Inflammatory macrophage treated with lipopolysaccharide for 1 hour (primary cell): ENCODE measurements at regions not wholly inside any gene's neighbourhood (a gene's known extent, or its start where the extent isn't known, plus 50 kb on each side); places are given as distances from the start of the nearest gene placed in this dataset.
"Not testable (repeated sequence)": the region's sequence is repeated elsewhere in the genome, so short reads cannot be mapped to it uniquely, and the experiment has no call there.

Source experiments
- DNase-seq, 2 donors: peaks; one replicate each; pipeline ENCODE4 v3.0.0-alpha.2; 2020 to 2022

- DNase-seq: no peak
Observed at GRCh38 chrX:63458981-63459380, 107.8 kb upstream of the SPIN4 start.

GRCh38 chrX:63453571-63453970 is 102.4 kb upstream of the SPIN4 start:
- DNase-seq: no peak

- no peak for DNase-seq
Observed at GRCh38 chrX:63441717-63442116, 90.6 kb upstream of the SPIN4 start.

- DNase-seq: no peak
Observed at GRCh38 chrX:63439580-63439979, 88.4 kb upstream of the SPIN4 start.

- DNase-seq: no peak
Observed at GRCh38 chrX:63436865-63437264, 85.7 kb upstream of the SPIN4 start.

GRCh38 chrX:63434665-63435064 is 83.5 kb upstream of the SPIN4 start:
- DNase-seq: no peak

- DNase-seq: no peak
Observed at GRCh38 chrX:63434206-63434605, 83.1 kb upstream of the SPIN4 start.

- DNase-seq: no peak
Observed at GRCh38 chrX:63430026-63430425, 78.9 kb upstream of the SPIN4 start.

GRCh38 chrX:63428348-63428747 is 77.2 kb upstream of the SPIN4 start:
- DNase-seq: no peak

GRCh38 chrX:63426519-63426918 is 75.4 kb upstream of the SPIN4 start:
- DNase-seq: no peak

- DNase-seq: no peak
Observed at GRCh38 chrX:63424063-63424462, 72.9 kb upstream of the SPIN4 start.

- no peak for DNase-seq
Observed at GRCh38 chrX:63421411-63421810, 70.3 kb upstream of the SPIN4 start.

GRCh38 chrX:63418211-63418610 is 67.1 kb upstream of the SPIN4 start:
- DNase-seq: no peak

- no peak for DNase-seq
Observed at GRCh38 chrX:63417649-63418048, 66.5 kb upstream of the SPIN4 start.

- DNase-seq: not testable (repeated sequence)
Observed at GRCh38 chrX:63409934-63410333, 58.8 kb upstream of the SPIN4 start.

GRCh38 chrX:63408050-63408449 is 56.9 kb upstream of the SPIN4 start:
- DNase-seq: no peak

GRCh38 chrX:63404332-63404731 is 53.2 kb upstream of the SPIN4 start:
- no peak for DNase-seq

- DNase-seq: no peak
Observed at GRCh38 chrX:63402106-63402505, 51.0 kb upstream of the SPIN4 start.
